ENCODE measurements at regions not wholly inside any gene's neighbourhood (a gene's known extent, or its start where the extent isn't known, plus 50 kb on each side); places are given as distances from the start of the nearest gene placed in this dataset.
"Not testable (repeated sequence)": the region's sequence is repeated elsewhere in the genome, so short reads cannot be mapped to it uniquely, and the experiment has no call there.

DNA sequence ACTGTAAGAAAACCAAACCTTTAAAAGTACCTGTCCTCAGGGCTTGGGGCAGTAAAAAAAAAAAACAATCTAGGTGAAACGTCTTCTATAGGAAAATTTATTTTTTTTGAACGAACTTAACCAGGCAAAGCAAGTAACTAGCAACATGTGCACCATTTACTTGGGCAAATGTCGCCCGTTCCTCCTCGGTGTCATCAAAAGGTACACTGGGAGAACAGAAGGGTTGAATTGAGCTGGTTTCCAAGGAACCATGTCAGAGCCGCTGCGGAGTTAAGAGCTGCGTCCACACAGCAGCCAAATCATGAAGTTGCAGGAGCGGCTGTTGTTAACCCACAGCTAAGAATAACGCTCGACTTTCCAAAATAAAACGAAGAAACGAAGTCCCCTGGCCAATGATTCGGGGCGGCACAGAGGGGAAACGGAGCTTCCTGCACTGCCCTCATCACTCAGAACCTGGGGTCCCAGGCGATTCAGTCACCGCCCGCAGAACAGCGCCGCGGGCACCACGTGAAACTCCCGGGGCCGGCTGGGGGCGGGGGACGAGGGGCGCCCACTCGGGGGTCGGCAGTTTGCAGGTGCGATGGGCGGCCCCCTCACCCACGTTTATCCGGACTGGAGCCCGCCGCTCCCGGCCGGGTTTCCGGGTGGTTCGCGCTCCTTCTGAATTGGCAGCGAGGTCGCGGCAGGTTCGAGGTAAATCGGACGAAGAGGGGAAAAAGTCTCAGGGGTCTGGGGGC, 53.6 kb upstream of the PLGLB1 start:
- not testable (repeated sequence) for DNase-seq (ENCODE audit: low read depth)

DNA sequence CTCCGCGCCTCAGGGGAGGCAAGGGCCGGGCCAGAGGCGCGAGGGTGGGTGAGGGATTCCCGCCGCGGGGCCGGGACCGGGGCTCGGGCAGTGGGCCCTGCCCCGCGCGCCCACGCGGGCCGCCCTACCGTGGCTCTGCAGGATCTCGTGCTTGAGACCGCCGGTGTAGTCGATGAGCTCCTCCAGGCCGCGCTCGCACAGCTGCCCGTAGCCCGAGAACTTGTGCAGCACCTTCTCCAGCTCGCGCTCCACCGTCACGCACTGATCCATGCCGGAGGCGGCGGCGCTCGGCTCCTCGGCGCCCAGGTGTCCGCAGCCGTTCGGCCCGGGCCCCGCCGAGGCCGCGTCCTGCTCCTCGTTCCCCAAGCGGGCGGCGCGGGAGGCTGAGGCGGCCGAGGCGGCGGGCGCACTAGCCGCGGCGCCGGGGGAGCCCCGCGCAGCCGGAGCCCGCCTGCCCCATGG, 54.2 kb upstream of the PLGLB1 start:
- DNase-seq (ENCODE audit: low read depth) = not testable (repeated sequence)

DNA sequence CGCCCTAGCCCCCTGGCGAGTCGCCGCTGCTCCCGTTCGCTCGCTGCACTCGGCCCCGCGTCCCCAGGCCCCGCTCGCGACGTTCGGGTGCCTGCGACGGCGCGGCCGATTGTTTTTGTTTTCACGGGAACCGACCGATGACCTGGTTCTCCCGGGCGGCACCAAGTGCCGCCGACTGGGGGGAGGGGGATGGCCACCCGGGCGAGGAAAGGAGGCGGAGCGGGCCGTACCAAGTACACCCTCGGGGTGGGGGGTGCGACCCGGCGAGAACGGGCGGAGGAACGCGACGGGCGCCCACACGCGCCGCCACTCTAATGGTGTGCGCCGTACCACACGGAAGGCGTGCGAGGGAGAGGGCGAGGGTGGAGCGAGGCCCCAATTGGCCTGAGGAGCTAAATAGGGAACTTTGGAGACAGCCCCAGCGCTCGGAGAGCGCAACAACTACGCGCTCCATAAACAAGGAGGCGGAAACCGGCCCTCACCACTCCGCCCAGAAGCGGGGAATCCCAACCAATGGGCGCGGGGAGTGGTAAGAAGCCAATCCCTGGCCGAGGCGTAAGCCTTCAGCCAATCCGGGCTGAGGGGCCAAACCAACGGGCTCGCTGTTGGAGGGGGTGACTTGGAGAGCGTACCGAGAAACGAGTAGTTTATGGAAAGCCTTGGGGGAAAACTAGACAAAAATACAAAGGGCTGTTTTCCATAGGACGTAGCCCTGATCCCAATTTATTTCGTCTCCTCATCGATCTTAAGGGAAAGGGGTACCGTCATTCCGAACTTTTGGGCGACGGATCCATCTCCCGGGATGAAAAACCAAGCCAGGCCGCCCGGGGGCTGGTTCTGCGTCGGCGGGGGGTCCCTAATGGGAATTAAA, 54.8 kb upstream of the PLGLB1 start:
- DNase-seq (ENCODE audit: low read depth) = peak; percentile 41

DNA sequence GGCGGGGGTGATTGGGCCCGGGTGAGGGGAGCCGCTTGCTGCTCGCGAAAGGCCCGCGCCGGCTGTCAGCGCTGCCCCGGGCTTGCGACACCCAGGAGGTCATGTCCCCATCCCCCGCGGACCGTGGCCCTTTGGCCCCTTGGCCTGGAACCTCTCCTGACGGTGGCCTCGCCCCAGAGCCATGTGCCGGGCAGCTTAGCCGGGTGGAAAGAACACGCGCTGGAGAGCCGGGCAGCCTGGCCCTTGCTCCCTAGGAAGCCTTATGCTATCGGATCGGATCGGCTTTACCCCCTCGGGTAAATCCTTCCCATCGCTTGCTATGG, 55.4 kb upstream of the PLGLB1 start:
- DNase-seq (ENCODE audit: low read depth) = not testable (repeated sequence)

DNA sequence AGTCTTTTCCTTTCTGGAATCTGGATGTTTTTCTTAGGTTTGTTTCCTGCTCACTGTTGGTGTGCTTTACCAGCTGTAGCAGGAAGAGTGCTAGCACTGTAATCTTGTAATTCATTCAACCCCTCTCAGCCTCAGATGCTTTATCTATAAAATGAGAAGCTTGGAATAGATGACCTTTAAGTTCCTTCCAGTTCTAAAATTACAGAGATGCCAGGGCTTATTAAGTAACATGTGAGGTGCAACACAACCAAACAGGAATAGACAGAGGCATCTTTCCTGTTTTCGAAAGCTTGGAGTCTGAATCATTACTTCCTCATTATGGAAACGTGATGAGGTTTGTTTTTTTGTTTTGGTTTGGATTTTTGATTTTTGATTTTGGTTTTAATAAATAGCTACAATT, 60.1 kb upstream of the PLGLB1 start:
- DNase-seq (ENCODE audit: low read depth) = not testable (repeated sequence)

DNA sequence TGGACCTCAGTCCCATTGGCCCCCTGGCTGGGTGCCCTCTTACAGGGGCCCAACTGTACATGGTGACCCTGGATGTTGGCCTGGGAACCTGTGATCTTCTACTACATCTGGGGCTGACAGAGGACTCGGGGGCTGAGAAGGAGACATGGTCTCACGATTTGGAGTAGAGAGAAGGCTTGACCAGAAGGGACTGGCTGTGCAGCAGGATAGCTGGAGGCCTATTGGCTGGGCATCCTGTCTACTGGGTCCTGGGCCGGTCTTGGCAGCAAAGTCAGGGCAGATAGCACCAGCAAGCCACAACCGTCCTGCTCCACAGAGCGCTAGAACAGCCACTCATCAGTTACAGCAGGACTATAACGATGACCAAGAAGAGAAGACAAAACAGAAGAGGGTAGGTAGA, 66.4 kb upstream of the PLGLB1 start:
- DNase-seq (ENCODE audit: low read depth) = not testable (repeated sequence)

DNA sequence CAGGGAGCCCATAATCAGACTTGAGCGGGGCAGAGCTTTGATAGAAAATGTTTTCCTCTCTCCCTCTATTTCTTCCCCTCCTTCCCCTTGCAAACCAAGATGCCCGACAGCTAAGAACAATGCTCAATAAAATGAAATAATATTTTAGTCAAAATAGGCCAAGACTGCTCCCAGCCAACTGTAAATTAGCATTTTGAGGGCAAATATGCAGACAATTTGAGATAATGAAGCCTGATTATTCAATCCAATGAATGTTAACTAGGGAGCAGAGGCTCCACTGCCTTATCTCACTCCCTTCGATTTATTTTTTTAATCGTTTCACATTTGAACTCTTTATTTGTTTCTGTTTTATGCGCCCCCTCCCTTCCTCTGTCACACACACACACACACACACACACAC, 67.8 kb upstream of the PLGLB1 start:
- not testable (repeated sequence) for DNase-seq (ENCODE audit: low read depth)

DNA sequence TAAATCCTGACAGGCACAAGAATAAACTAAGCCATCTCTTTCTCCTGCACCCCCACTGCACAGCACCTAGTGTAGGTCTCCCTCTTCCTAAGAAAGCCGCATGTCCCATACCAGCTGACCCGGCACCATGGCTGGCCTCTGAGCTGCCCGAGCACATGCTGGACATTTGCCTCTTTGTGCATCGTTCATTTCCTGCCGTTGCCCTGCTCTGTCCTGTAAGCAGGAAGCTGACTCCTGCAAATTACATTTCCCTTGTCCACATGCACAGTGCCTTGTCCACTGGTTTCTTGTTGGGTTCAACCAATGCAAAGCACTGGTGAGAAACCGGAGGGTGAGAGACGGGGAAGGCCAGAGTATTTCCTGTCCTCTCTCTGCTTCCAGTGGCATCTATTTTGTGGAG, 71.6 kb upstream of the PLGLB1 start:
- DNase-seq (ENCODE audit: low read depth) = not testable (repeated sequence)

DNA sequence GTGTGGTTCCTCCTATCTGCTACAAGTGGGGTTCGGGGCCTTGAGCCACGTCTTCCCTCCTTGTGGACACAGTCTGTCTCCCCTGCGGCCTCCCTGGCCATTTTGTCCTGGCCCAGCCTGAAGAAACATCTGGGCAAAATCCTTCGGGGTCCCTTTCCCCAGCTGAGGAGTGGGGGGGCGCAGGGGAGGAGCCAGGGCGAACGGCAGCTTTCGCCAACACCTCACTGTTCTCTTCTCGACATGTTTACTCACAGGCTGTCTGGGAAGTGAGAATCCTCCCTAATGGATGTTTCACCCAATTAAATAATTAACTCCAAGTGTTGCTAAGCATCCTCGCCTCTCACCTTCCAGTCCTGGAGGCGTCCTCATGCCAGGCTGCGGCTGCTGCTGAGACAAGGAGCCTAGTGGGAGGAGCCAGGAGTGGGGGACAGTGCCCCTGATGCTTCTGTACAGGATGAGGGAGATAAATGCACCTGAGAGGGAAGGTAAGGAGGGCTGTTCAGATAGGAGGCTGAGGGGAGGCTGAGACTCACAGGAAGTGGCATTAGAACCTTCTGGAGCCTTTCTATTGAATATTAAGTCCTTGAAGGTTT, 72.4 kb upstream of the PLGLB1 start:
- not testable (repeated sequence) for DNase-seq (ENCODE audit: low read depth)

DNA sequence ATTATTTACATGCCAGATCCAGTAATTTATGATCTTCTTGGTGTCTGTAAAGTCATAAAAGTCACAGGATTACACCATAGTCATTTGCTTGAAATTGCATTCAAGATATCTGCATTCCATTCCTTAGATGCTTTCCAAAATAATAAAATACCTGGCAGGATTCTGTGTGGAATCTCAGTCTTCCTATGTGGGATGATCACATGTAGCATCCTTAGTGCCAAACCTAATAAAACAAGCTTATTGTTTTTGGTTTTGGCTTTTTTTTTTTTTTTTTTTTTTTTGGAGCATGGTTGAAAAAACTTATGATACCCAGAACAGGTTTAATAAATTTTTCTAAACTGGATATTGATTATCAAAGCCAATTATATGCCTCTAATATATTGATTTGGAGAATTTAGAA, 74.2 kb upstream of the PLGLB1 start:
- DNase-seq (ENCODE audit: low read depth) = not testable (repeated sequence)

DNA sequence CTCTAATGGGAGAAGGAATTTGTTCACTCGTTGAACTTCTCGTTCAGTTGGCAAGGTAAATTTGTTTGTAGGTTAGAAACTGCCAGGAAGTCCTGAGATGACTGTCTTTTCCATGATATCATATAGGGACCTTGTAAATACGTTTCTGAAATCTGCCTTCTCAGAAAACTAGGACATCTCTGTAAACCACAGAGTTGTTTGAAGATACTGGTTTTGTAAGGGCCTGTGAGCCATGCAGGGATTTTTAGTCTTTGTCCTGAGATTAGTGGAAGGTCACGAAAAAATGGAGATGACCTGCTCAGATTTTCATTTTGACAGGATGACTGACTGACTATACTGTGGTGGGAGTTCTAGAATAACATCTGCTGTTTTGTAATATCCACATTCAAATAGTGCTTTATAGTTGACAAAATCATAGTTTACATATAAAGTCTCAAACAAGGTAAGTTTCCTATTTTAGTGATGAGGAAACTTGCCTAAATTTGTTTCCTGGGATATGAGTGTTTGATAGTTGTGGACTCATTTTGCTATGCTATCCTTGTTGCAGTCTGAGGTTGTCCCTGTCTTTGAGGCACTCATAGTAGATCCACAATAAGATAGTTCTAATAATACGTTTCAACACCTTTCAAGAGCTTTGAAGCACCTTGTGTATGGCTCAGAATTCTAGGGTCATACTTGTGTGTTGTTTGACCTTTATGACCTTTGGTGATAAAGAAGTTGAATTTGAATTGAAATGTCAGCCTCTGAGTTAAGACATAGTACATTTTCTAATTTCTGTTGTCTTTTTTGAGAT, 107.3 kb upstream of the PLGLB1 start:
- not testable (repeated sequence) for DNase-seq (ENCODE audit: low read depth)

DNA sequence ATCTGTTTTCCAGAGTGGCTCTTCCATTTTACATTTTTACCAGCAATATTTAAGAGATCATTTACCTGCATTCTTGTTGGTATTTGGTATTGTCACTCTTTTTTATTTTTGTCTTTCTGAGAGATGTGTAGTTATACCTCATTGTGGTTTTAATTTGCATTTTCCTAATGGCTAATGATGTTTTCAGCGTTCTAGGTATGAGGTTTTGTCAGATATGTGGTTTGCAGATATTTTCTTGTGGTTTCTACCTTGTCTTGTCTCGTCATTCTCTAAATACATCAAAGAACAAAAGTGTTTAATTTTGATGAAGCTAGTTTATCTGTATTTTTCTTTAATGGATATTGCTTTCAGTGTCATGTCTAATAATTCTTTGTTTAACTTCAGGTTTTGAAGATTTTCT, 110.9 kb upstream of the PLGLB1 start:
- not testable (repeated sequence) for DNase-seq (ENCODE audit: low read depth)

DNA sequence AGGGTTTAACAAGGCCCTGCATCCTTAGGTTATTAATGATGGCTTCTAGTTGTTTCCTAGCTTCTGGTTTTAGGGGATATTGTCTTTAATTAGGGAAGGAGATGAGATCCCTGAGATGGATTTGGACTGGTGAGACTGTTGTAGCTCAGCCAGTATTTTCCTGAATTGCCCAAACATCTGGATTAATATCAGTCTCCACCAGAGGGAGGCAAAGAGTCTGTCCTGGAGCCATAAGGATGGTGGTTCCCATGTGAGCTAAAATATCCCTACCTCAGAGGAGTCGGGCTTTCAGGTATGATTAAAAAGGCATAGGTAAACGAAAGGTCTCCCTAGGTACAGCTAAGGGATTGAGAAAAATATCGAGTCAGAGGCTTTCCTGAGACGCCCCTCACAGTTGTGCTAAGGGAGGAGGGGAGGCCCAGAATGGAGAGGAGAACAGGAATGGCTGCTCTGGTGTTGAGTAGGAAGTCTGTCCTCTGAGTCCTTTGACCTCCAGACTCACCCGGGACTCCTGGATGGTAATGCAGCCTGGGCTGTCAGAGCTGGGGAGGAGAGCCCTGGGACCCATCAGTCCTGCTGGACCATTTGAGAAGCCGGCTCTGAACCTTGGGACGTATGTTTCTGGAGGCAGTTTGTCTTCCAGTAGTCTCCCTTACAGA, 130.3 kb upstream of the PLGLB1 start:
- not testable (repeated sequence) for DNase-seq (ENCODE audit: low read depth)

DNA sequence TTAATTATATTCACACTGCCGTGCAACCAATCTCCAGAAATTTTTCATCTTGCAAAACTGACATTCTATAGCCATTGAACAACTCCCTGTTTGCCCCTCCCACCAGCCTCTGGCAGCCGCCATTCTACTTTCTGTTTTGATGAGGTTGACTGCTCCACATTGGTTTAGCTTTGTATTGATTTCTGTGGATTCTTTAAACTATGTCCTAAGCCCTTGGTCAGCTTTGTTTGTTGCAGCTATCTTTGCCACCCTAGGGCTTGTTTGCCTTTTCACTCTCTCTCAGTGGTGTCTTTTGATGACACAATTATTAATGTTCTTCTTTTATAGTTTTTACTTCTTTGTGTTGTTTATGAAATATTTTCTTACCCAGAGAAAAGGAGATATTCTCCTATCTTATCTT, 152.8 kb upstream of the PLGLB1 start:
- DNase-seq (ENCODE audit: low read depth) = not testable (repeated sequence)

DNA sequence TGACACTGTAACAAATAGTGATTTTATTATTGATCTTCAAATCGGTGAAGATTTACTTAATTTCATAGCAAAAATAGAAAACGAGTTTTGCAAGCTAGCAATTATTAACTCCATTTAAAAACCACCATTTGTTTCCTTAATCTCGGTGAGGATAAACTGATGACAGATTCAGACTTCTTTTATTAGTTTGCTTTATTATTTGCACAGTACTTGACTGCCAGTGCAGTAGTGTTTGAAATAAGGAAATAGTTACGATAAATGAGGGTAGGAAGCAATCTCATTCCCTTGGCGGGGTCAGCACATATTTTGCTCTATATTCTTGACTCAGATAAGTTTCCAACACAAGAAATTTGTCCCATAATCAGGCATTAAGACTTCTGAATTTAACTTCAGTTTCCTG, 161.7 kb upstream of the PLGLB1 start:
- DNase-seq (ENCODE audit: low read depth) = not testable (repeated sequence)

DNA sequence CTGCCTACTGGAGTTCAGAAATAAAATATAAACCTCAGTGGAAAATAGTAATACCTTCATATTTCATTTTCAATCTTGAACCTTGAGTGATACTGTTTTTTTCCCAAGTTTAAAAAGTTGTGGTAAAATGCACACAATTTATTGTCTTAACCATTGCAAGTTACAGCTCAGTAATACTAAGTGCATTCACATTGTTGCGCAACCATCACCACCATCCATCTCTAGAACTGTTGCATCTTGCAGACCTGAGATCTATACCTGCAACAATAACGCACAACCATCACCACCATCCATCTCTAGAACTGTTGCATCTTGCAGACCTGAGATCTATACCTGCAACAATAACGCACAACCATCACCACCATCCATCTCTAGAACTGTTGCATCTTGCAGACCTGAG, 162.6 kb upstream of the PLGLB1 start:
- not testable (repeated sequence) for DNase-seq (ENCODE audit: low read depth)

DNA sequence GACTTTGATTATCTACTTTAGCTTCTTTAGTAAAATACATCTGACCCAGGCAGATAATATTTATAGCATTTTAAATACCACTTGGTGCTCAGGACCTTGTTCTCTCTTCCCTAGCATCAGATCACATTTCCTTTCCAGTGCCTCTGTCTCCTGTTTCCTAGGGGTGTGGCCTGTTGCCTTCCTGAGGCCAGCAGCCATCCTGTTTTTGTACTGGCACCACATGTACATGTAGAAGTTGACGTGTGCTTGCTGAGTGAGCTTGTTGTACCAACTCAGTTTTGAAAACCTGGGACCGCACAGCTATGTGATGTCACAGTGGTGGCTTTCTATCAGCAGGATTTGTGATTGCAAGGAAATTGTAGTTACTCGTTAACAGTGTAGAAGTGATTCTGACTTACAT, 167.6 kb upstream of the PLGLB1 start:
- not testable (repeated sequence) for DNase-seq (ENCODE audit: low read depth)

DNA sequence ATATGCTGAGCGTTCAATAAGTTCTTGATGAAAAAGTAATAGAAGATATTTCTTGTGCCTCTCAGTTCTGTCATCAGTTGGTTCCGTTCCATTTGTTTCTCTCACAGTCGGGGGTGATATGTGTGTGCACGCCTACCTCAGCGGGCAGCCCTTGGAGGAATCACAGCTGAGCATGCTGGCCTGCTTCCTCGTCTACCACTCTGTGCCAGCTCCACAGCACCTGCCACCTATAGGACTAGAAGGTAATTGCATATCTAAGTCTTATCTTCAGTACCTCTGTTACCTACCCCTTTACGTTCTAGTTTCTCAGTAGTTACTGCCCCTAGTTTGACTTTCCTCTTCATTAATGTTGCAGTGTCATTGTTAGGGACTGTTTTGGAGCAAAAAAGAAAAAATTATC, 171.7 kb upstream of the PLGLB1 start:
- DNase-seq (ENCODE audit: low read depth) = not testable (repeated sequence)

DNA sequence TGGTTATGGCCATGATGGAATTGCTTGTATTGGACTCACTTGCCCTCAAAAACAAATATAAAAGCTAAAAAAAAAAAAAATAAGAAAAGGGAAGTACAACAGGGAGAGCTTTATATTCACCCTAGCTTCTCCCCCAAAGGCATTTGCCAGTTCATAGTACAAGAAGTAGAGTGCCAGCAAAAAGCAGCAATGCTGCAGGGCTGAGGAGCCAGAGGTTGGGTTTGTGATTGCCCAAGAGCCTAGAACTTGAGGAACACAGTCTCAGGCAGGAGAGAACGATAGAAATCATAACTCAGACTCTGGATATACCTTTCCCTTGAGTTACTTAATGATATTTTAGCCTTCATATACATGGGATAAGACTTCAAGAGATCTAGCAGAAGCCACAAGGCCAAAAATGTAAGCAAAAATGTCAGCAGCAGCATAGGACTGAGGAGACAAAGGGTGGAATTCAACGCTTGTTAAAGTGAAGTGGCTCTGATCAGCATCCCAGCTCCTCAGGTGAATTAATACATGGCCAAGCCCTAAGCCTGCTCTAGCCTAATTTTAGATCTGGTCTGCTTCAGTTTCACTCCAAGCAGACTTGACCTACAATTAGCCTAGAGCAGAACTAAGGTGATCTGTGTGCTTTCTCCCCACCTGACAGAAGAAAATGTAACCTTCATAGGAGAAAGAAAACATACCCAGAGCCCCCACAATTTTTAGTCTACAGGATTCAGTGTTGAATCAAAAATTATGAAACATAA, 172.8 kb upstream of the PLGLB1 start:
- DNase-seq (ENCODE audit: low read depth) = not testable (repeated sequence)

DNA sequence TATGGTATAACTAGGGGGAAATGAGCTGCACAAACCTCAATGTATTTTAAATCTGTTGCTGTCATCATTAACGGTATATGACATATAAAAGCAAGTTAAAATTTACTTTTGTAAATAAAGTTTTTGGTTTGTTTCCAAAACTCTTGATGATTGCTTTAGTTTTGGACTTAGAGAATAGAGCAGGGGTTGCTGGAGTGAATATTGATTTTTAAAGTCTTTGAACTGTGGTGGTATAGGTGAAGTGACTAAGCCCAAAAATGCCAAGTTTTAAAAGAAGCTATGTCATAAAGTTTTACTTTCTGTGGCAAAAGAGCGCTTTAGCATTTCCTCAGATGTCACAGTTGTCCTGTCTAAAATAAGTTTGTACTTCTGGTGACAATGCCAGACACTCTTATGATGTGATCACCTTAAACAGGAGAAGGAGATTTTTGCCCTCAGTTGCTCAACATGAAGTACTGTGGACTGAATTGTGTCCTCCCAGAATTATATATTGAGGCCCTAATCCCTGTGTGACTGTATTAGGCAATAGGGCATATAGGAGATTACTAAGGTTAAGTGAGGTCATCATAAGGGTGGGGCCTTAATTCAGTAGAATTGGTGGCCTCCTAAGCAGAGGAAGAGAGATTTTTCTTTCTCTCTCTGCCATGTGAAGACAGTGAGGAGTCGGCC, 175.2 kb upstream of the PLGLB1 start:
- not testable (repeated sequence) for DNase-seq (ENCODE audit: low read depth)
